Thyroid gland (tissue), 4 donors: ENCODE measurements at regions not wholly inside any gene's neighbourhood (a gene's known extent, or its start where the extent isn't known, plus 50 kb on each side); places are given as distances from the start of the nearest gene placed in this dataset.

ENCODE experiments used
- DNase-seq, 2 donors: peaks; one replicate each; pipeline ENCODE4 v3.0.0-alpha.2; 2019
- H3K27ac ChIP-seq, 3 donors: fragments of 200-600 bp; sonication (generic); 1 replicate in 2 of 3; 2 replicates in 1 of 3; pipeline ENCODE4 v1.5.1; 2016 to 2019; ENCODE audit warnings: mild to moderate bottlenecking in 1 of 3, moderate library complexity in 1 of 3
- H3K27me3 ChIP-seq: fragments of 200-600 bp; sonication (generic); one replicate; pipeline ENCODE4 v1.5.1; 2019
- H3K36me3 ChIP-seq, 2 donors: fragments of 200-600 bp; sonication (generic); one replicate each; pipeline ENCODE4 v1.5.1; 2016 to 2019
- H3K4me1 ChIP-seq, 2 donors: fragments of 200-600 bp; sonication (generic); one replicate each; pipeline ENCODE4 v1.5.1; 2017 to 2019
- H3K4me3 ChIP-seq, 3 donors: fragments of 200-600 bp; sonication (generic); replicated peaks in 1 of 3; 1 replicate in 2 of 3; 2 replicates in 1 of 3; pipeline ENCODE4 v1.5.1; 2016; ENCODE audit warnings: mild to moderate bottlenecking in 1 of 3
- H3K9me3 ChIP-seq: fragments of 200-600 bp; sonication (generic); one replicate; pipeline ENCODE4 v1.5.1; 2017
- POLR2A ChIP-seq, 2 donors: fragments of 450-650 bp; IDR thresholded peaks; one replicate each; pipeline ENCODE4 v1.6.1; 2017; ENCODE audit warnings: antibody characterized with exemption in 2 of 2, mild to moderate bottlenecking in 2 of 2, moderate library complexity in 1 of 2
- WGBS, 2 donors: methylation state at CpG; one replicate each; pipeline ENCODE4 v1.1.5; 2017; 5-methylcytosine and 5-hydroxymethylcytosine counted together
- intact Hi-C: fragments of 100-400 bp; cut with DNase I; formaldehyde crosslinking; loops from one replicate; pipeline ENCODE4 v1.15.1; 2023
- TF ChIP-seq, protein P1 (sequence below), 6 experiments: fragments of 200-600 bp in 3 of 6; fragments of 450-650 bp in 3 of 6; sonication (generic) in 3 of 6; IDR thresholded peaks; one replicate each; pipeline ENCODE4 v1.5.1; 2016 to 2019; ENCODE audit warnings: antibody characterized with exemption in 6 of 6, mild to moderate bottlenecking in 2 of 6, inconsistent platforms in 1 of 6, moderate library complexity in 1 of 6

GRCh38 chr3:78353231-78353630 lies 1313.3 kb downstream of the ROBO2 start:
- H3K9me3 ChIP-seq, result no peaks in the 10 kb centered on the region
- H3K36me3 ChIP-seq, result no peaks in the 10 kb centered on the region
- no peak overlapping the region for H3K4me3 ChIP-seq
- no peak for DNase-seq
- intact Hi-C loops, result no loop called here
- H3K4me1 ChIP-seq, result peaks cover 0 to 5% of the 10 kb centered on the region in 2 donors
- WGBS, 2 donors, result 93 to 97% methylated on average over 3 of the region's 3 CpGs
- H3K27me3 ChIP-seq, result no peaks in the 10 kb centered on the region
- no peak for TF ChIP-seq POLR2A (IDR thresholded peaks at IDR 0.05)
- TF ChIP-seq, protein P1, sequence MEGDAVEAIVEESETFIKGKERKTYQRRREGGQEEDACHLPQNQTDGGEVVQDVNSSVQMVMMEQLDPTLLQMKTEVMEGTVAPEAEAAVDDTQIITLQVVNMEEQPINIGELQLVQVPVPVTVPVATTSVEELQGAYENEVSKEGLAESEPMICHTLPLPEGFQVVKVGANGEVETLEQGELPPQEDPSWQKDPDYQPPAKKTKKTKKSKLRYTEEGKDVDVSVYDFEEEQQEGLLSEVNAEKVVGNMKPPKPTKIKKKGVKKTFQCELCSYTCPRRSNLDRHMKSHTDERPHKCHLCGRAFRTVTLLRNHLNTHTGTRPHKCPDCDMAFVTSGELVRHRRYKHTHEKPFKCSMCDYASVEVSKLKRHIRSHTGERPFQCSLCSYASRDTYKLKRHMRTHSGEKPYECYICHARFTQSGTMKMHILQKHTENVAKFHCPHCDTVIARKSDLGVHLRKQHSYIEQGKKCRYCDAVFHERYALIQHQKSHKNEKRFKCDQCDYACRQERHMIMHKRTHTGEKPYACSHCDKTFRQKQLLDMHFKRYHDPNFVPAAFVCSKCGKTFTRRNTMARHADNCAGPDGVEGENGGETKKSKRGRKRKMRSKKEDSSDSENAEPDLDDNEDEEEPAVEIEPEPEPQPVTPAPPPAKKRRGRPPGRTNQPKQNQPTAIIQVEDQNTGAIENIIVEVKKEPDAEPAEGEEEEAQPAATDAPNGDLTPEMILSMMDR (IDR thresholded peaks at IDR 0.05), result no peak
- no peak overlapping the region for H3K27ac ChIP-seq

- H3K4me3 ChIP-seq, result no peak overlapping the region
- H3K27me3 ChIP-seq, result no peaks in the 10 kb centered on the region
- no peaks in the 10 kb centered on the region for H3K9me3 ChIP-seq
- no peaks in the 10 kb centered on the region for H3K36me3 ChIP-seq
- DNase-seq, result no peak
- no peak overlapping the region for H3K27ac ChIP-seq
- no peaks in the 10 kb centered on the region for H3K4me1 ChIP-seq
- intact Hi-C loops, result no loop called here
- WGBS, 2 donors, result 80 to 90% methylated on average over 4 of the region's 4 CpGs
- TF ChIP-seq POLR2A (IDR thresholded peaks at IDR 0.05), result no peak
- TF ChIP-seq, protein P1 (IDR thresholded peaks at IDR 0.05), result no peak
Observed at GRCh38 chr3:78360849-78361248, 1321.0 kb downstream of the ROBO2 start.

GRCh38 chr3:78368636-78369345 lies 1328.9 kb downstream of the ROBO2 start:
- no peaks in the 10 kb centered on the region for H3K36me3 ChIP-seq
- H3K27me3 ChIP-seq, result no peaks in the 10 kb centered on the region
- no peaks in the 10 kb centered on the region for H3K9me3 ChIP-seq
- no peak for DNase-seq
- intact Hi-C loops, result no loop called here
- 84 to 87% methylated on average over 8 of the region's 8 CpGs for WGBS, 2 donors
- no peak for TF ChIP-seq POLR2A (IDR thresholded peaks at IDR 0.05)
- TF ChIP-seq, protein P1 (IDR thresholded peaks at IDR 0.05), result no peak
- no peak overlapping the region for H3K4me3 ChIP-seq
- no peaks in the 10 kb centered on the region for H3K4me1 ChIP-seq
- H3K27ac ChIP-seq, result no peak overlapping the region

DNA sequence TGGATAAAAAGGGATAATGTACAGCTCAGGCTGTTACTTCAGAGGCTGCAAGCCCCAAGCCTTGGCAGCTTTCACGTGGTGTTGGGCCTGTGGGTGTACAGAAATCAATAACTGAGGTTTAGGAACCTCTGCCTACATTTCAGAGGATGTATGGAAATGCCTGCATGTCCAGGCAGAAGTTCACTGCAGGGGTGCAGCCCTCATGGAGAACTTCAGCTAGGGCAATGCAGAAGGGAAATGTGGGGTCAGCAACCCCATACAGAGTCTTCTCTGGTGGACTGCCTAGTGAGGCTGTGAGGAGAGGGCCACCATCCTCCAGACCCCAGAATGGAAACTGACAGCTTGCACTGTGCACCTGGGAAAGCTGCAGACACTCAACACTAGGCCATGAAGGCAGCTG lies 1350.3 kb downstream of the ROBO2 start:
- H3K27ac ChIP-seq, result no peak overlapping the region
- H3K9me3 ChIP-seq, result no peaks in the 10 kb centered on the region
- intact Hi-C loops, result no loop called here
- no peak overlapping the region for H3K4me3 ChIP-seq
- no peak for TF ChIP-seq POLR2A (IDR thresholded peaks at IDR 0.05)
- TF ChIP-seq, protein P1 (IDR thresholded peaks at IDR 0.05), result no peak
- no peaks in the 10 kb centered on the region for H3K27me3 ChIP-seq
- no peak for DNase-seq
- WGBS, 2 donors, result 27 to 78% methylated on average over 1 of the region's 1 CpG
- no peaks in the 10 kb centered on the region for H3K36me3 ChIP-seq
- H3K4me1 ChIP-seq, result no peaks in the 10 kb centered on the region

DNA sequence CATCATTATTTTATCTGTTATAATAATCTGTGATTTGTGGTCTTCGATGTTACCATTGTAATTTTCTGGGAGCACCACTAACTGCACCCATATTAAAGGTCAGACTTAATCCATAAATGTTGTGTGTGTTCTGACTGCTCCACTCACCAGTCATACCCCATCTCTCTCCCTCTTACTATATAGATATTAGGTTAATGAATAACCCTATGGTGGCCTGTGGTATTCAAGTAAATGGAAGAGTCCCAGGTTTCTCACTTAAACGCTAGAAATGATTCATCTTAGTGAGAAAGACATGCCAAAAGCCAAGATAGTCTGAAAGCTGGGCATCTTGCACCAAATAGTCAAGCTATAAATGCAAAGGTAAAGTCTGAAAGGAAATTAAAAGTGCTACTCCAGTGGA lies 1358.5 kb downstream of the ROBO2 start:
- TF ChIP-seq, protein P1 (IDR thresholded peaks at IDR 0.05), result no peak
- no peak for TF ChIP-seq POLR2A (IDR thresholded peaks at IDR 0.05)
- 86 to 91% methylated on average over 2 of the region's 2 CpGs for WGBS, 2 donors
- no peak overlapping the region for H3K4me3 ChIP-seq
- no peaks in the 10 kb centered on the region for H3K9me3 ChIP-seq
- no peaks in the 10 kb centered on the region for H3K36me3 ChIP-seq
- DNase-seq, result no peak
- intact Hi-C loops, result no loop called here
- H3K27me3 ChIP-seq, result no peaks in the 10 kb centered on the region
- H3K4me1 ChIP-seq, result peaks cover 0 to 5% of the 10 kb centered on the region in 2 donors
- H3K27ac ChIP-seq, result no peak overlapping the region
